Activated CD4-positive, alpha-beta memory T cell treated with anti-CD3 and anti-CD28 coated beads, Interleukin-2, amount 10 ng/mL, durations not matched to agents 7 days and 5 days (primary cell): ENCODE measurements at regions not wholly inside any gene's neighbourhood (a gene's known extent, or its start where the extent isn't known, plus 50 kb on each side); places are given as distances from the start of the nearest gene placed in this dataset.
"Not testable (repeated sequence)": the region's sequence is repeated elsewhere in the genome, so short reads cannot be mapped to it uniquely, and the experiment has no call there.

Source experiments
- CTCF ChIA-PET: fragments of 350-600 bp; sonication (Branson Sonifier 250); formaldehyde crosslinking; loops from one replicate; lab custom pipeline; 2021; ENCODE audit warnings: antibody characterized with exemption, inconsistent platforms; lab: Charles Lee
- POLR2A ChIA-PET: fragments of 350-600 bp; sonication (Branson Sonifier 250); formaldehyde crosslinking; loops from one replicate; lab custom pipeline; 2021; ENCODE audit warnings: antibody characterized with exemption; lab: Charles Lee
- DNase-seq: peaks from one replicate; pipeline ENCODE4 v3.0.0-alpha.2; 2020
- H3K27ac Mint-ChIP-seq: one replicate; pipeline ENCODE4 v1.8.0; 2021; ENCODE audit warnings: mild to moderate bottlenecking, mixed read lengths
- H3K27me3 Mint-ChIP-seq: one replicate; pipeline ENCODE4 v1.8.0; 2021; ENCODE audit warnings: mixed read lengths
- H3K36me3 Mint-ChIP-seq: one replicate; pipeline ENCODE4 v1.8.0; 2021; ENCODE audit warnings: low read depth, mixed read lengths
- H3K4me1 Mint-ChIP-seq: one replicate; pipeline ENCODE4 v1.8.0; 2021; ENCODE audit warnings: mixed read lengths
- H3K4me3 Mint-ChIP-seq: one replicate; pipeline ENCODE4 v1.8.0; 2021; ENCODE audit warnings: mild to moderate bottlenecking, mixed read lengths
- H3K9me3 Mint-ChIP-seq: one replicate; pipeline ENCODE4 v1.8.0; 2021; ENCODE audit warnings: mixed read lengths

DNA sequence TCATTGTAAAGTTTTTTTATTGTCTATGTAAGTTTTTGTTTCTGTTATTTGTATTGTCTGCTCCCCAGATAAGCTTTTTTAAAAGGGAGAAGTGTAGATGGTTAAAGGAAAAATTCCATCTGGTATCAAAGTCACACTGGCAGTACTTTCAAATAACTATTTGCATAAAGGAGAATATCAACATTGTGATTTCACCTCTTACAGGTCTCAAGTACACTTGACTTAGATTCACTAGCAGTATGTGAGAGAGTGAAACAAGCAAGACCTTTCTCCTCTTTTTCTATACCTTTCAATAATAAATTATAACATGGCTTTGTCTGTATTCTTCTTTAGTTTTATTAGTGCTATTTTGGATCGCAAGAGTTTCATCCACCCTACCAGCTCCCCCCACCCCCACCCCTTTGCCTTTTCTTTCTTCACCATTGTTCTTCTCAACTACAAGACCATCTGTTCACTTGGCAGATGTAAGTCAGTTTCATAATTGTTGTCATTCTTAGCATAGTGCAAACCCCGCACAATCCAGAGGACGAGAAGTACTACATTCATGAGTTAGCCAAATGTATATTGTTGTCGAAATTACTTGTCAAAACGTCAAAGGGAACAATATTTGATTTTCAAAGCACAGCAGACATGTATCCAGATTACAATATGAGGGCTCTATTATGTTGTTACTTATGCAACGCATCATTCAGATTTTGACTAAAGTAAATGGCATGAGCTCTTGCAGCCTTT, 602.7 kb upstream of the FLRT2 start:
- ChIA-PET POLR2A (no interaction called here), CTCF (no interaction called here)
- DNase-seq, result no peak
- H3K27me3 Mint-ChIP-seq, result no peaks in the 10 kb centered on the region
- no peaks in the 10 kb centered on the region for H3K4me1 Mint-ChIP-seq
- no peaks in the 10 kb centered on the region for H3K36me3 Mint-ChIP-seq
- H3K27ac Mint-ChIP-seq, result no peak overlapping the region
- H3K9me3 Mint-ChIP-seq, result peaks cover 11% of the 10 kb centered on the region
- no peak overlapping the region for H3K4me3 Mint-ChIP-seq

DNA sequence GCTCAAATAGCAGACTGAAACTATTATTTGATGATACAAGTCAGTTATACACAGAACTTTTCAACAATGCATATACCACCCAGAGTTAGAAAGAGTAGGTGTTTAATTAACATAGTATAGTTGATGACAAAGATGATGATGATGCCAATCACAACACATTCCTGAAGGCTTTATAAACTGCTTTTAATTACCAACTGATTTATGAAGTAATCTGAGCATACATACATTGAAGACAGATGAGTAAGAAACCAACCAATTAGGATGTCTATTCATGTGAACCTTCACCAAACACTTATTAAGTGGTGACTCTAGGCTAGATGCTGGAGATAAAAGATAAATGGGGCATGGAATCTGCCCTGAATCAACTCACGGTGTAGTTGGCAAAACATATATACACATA, 600.9 kb upstream of the FLRT2 start:
- Mint-ChIP-seq H3K9me3 (peaks cover 10% of the 10 kb centered on the region), H3K27me3 (no peaks in the 10 kb centered on the region), H3K4me1 (no peaks in the 10 kb centered on the region), H3K36me3 (no peaks in the 10 kb centered on the region), H3K4me3 (no peak overlapping the region), H3K27ac (no peak overlapping the region)
- POLR2A ChIA-PET, result no interaction called here
- CTCF ChIA-PET, result no interaction called here
- no peak for DNase-seq

DNA sequence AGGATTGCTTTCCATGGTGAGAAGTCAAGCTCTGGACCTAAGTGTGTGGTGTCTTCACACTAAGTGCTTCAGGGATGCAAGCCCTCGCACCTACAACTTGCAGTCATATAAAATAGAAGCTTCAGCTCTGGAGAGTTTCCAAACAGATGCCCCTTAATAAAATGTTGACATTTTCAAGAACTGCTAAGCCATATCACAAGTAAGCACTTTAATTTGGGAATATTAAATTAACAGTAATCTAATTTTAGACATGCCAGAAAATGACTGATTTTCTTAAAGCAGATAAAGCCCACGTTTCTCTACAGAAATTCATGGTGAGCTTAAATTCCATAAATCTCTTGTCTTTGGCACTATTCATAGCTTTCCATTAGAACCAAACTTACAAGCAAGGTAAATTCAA, 600.1 kb upstream of the FLRT2 start:
- no peaks in the 10 kb centered on the region for H3K36me3 Mint-ChIP-seq
- H3K9me3 Mint-ChIP-seq, result peaks cover 7% of the 10 kb centered on the region
- H3K27me3 Mint-ChIP-seq, result no peaks in the 10 kb centered on the region
- POLR2A ChIA-PET, result no interaction called here
- CTCF ChIA-PET, result no interaction called here
- no peak for DNase-seq
- H3K4me3 Mint-ChIP-seq, result no peak overlapping the region
- H3K27ac Mint-ChIP-seq, result no peak overlapping the region
- H3K4me1 Mint-ChIP-seq, result no peaks in the 10 kb centered on the region

DNA sequence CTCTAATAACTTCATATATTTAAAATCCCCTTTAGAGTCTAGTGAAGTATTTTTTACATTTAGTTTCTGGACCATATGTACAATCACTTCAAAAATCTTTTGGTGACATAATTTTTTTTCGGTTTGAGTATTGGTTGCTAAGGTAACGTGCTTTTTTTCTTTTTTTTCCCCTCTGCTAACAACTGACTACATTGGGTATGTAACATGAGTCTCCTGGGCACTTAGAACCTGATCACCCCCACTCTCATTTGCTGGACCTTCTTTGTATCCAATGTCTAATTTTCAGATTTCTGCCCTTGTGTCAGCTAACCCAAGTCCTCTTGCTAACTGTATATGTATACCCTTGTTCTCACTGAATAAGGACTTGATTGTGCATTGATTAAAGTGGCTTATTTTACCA, 592.9 kb upstream of the FLRT2 start:
- no peak for DNase-seq
- H3K4me1 Mint-ChIP-seq, result no peaks in the 10 kb centered on the region
- H3K27me3 Mint-ChIP-seq, result no peaks in the 10 kb centered on the region
- ChIA-PET POLR2A (no interaction called here), CTCF (no interaction called here)
- H3K4me3 Mint-ChIP-seq, result no peak overlapping the region
- H3K9me3 Mint-ChIP-seq, result peaks cover 13% of the 10 kb centered on the region
- H3K27ac Mint-ChIP-seq, result no peak overlapping the region
- H3K36me3 Mint-ChIP-seq, result no peaks in the 10 kb centered on the region

DNA sequence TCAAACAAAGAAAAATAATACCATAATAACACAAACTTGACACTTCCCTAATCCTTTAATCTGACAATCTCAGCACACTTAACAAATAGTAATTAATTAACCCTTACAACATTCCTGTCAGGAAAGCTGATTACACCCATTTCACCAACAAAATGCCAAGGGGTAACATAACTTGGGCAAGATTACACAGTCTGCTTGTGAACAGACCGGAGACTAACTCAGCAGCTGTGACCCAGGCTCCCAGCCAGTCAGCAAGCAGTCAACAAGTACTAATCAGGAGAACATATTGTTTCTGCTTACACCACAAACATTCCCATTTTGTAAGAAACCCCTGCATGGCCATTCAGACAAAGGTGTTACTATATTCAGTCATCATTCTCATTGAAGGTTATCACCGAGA, 592.5 kb upstream of the FLRT2 start:
- no peak overlapping the region for H3K4me3 Mint-ChIP-seq
- POLR2A ChIA-PET, result no interaction called here
- H3K27ac Mint-ChIP-seq, result no peak overlapping the region
- peaks cover 9% of the 10 kb centered on the region for H3K9me3 Mint-ChIP-seq
- H3K4me1 Mint-ChIP-seq, result no peaks in the 10 kb centered on the region
- no peaks in the 10 kb centered on the region for H3K27me3 Mint-ChIP-seq
- CTCF ChIA-PET, result no interaction called here
- no peak for DNase-seq
- no peaks in the 10 kb centered on the region for H3K36me3 Mint-ChIP-seq

DNA sequence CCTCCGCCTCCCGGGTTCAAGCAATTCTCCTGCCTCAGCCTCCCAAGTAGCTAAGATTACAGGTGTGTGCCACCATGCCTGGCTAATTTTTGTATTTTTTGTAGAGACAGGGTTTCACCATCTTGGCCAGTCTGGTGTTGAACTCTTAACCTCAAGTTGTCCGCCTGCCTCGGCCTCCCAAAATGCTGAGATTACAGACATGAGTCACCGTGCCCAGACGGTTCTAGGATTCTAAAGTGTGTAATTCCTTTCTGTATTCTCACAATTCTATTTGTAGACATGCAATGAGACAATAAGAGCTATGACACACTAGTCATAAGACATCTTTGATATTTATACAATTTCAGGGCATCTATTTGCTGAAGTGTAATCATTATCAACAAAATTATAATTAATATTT, 585.0 kb upstream of the FLRT2 start:
- DNase-seq, H3K36me3 Mint-ChIP-seq, H3K9me3 Mint-ChIP-seq, H3K27ac Mint-ChIP-seq, POLR2A ChIA-PET, H3K4me1 Mint-ChIP-seq, H3K4me3 Mint-ChIP-seq, CTCF ChIA-PET, H3K27me3 Mint-ChIP-seq: not testable (repeated sequence)

DNA sequence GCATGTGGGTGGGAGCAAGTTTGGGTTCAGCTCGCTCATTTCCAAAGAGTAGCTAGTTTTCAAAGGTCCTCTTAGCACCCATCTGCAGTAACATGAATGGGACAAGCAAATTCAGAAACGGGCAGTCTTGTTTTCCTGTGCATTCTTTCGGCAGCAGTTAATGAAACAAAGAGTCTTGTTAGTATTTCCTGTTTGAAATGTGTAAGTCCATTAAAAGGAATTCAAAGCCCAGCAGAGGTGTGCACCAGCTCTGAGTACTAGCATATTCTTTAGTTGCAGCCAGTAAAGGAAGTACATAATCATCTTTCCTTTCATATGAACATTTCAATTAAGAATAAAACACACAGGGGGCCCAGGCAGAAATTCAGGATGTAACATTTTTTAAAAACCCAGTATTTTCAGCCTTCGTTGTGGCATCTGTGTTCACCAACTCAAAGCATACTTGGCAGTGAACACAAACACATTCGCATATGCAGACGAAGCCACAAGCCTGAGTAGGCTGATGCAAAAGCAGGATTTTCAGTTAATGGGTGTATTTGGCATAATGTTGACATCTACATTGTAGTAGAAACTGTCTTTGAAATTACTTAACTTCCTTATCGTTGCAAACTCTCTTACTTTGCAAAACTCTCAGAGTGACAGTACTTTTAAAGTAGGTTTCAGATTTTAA, 570.0 kb upstream of the FLRT2 start:
- no peak overlapping the region for H3K27ac Mint-ChIP-seq
- H3K36me3 Mint-ChIP-seq, result no peaks in the 10 kb centered on the region
- DNase-seq, result no peak
- H3K9me3 Mint-ChIP-seq, result peaks cover 17% of the 10 kb centered on the region
- ChIA-PET CTCF (no interaction called here), POLR2A (no interaction called here)
- H3K4me3 Mint-ChIP-seq, result no peak overlapping the region
- H3K4me1 Mint-ChIP-seq, result no peaks in the 10 kb centered on the region
- H3K27me3 Mint-ChIP-seq, result no peaks in the 10 kb centered on the region

DNA sequence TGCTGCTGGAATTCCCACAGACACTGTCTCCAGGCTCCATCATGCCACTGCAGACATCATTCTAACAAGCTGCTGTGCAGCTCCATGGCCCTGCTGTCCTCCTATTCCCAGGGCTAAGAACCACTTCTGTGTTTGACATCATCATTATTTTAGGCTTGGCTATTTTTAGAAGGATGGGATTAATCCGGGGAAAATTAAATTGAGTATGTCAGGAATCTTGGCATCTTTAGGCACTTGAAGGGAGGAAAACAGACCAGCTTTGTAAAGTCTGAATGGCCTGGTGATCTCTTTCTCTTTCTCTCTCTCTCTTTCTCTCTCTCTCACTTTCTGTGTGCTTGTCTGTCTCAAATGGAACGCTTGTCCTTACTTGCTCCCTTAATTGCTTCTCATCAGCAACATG, 568.3 kb upstream of the FLRT2 start:
- Mint-ChIP-seq H3K9me3 (peaks cover 14% of the 10 kb centered on the region), H3K36me3 (no peaks in the 10 kb centered on the region), H3K4me1 (no peaks in the 10 kb centered on the region), H3K27me3 (no peaks in the 10 kb centered on the region), H3K27ac (no peak overlapping the region), H3K4me3 (no peak overlapping the region)
- no peak for DNase-seq
- ChIA-PET CTCF (no interaction called here), POLR2A (no interaction called here)

DNA sequence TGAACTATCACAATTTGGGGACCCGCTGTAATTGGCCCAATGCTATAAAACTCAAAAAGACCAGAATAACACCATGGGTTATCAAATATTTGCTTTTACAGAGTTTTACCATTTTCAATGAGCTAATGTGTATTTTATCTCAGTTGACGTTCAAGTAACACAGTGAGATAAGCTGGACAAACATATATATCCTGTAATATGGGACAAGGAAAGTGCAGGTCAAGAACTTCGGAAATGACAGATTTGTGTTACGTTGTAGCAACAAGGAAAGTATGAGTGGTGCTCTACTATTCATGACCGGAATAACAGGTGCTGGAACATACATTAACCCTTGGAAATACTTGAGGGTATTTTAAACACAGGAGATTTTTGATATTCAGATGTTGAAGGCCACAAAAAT, 566.4 kb upstream of the FLRT2 start:
- H3K4me1 Mint-ChIP-seq, result no peaks in the 10 kb centered on the region
- POLR2A ChIA-PET, result no interaction called here
- CTCF ChIA-PET, result interaction anchor here (1.6 kb wide), 1 partner anchor 12 kb away, joined by 3 read pairs; no protein-coding TSS in a partner anchor
- H3K4me3 Mint-ChIP-seq, result no peak overlapping the region
- H3K27me3 Mint-ChIP-seq, result no peaks in the 10 kb centered on the region
- peaks cover 12% of the 10 kb centered on the region for H3K9me3 Mint-ChIP-seq
- no peak overlapping the region for H3K27ac Mint-ChIP-seq
- H3K36me3 Mint-ChIP-seq, result no peaks in the 10 kb centered on the region
- no peak for DNase-seq

DNA sequence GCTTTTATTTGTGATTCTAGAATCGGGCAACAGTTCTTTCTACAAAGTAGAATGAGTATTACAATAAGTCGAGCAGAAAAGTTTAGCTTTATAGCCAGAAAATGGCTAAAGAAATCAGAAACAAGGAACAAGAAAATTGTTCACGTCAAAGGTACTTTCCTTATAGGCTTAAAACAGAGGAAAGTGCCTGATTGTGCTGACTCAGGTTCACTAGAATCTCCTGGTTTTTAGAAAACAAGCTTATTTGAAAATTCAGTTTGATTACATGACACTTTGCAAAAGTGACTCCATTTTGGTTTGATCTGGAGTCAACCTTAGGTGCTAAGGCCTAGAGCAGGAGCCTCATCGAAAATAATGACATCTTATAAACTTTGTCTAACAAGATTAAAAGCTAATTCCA, 564.7 kb upstream of the FLRT2 start:
- H3K4me1 Mint-ChIP-seq, result no peaks in the 10 kb centered on the region
- ChIA-PET POLR2A (no interaction called here), CTCF (interaction anchor here (1.6 kb wide), 1 partner anchor 10 kb away, joined by 3 read pairs; no protein-coding TSS in a partner anchor)
- DNase-seq, result no peak
- H3K36me3 Mint-ChIP-seq, result no peaks in the 10 kb centered on the region
- H3K27ac Mint-ChIP-seq, result no peak overlapping the region
- H3K27me3 Mint-ChIP-seq, result no peaks in the 10 kb centered on the region
- no peak overlapping the region for H3K4me3 Mint-ChIP-seq
- peaks cover 12% of the 10 kb centered on the region for H3K9me3 Mint-ChIP-seq

DNA sequence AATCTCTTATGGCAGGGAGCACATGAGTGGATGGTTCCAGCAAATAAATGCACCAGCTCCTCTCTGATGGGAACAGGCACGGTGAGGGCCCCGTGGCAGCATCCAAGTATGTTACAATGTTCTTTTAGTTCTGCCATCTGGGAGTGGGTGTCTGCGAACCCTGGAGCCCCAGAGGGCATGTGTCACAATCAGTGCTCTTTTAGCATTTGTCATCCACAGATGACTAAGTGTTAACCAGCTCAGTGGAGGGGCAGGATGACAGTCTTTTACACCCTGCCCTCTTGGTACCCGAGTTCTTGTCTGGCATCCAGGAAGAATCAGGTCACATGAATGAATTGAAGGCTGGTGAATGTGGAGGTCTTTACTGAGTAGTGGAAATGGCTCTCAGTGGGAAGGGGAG, 560.4 kb upstream of the FLRT2 start:
- H3K4me3 Mint-ChIP-seq, result no peak overlapping the region
- no peaks in the 10 kb centered on the region for H3K4me1 Mint-ChIP-seq
- CTCF ChIA-PET, result no interaction called here
- H3K9me3 Mint-ChIP-seq, result peaks cover 12% of the 10 kb centered on the region
- no peaks in the 10 kb centered on the region for H3K36me3 Mint-ChIP-seq
- no peaks in the 10 kb centered on the region for H3K27me3 Mint-ChIP-seq
- POLR2A ChIA-PET, result no interaction called here
- no peak for DNase-seq
- H3K27ac Mint-ChIP-seq, result no peak overlapping the region

DNA sequence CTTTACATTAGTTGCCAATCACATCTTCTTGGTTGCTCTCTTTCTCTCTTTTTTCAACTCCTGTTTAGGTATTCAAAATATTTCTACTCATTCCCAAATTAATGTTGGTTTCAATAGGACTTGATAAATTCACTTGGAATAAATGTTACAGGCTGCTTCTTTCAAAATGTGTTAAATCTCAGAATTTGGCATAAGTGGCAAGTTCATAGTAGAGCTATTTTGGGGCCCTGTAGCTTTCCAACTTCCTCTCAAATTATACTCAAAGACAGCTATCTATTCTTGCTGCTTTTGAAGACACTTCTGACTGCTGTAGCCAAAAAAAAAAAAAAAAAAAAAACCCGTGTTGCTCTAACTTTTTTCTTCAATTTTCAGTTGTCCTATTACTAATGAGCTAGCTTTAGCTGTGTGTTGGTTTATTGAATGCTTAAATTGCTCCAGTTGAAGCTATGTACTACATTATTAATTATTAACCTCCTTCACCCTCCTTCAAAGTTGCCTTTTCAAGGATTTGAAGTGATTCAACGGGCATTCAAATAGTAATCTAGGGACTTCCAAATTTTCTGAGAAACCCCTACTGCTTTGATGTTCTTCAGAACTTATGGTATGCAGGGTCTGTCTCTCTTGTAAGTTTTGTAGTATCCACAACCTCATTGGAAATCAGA, 554.6 kb upstream of the FLRT2 start:
- CTCF ChIA-PET, result interaction anchor here (0.9 kb wide), 1 partner anchor 11 kb away, joined by 3 read pairs; no protein-coding TSS in a partner anchor
- POLR2A ChIA-PET, result no interaction called here
- Mint-ChIP-seq H3K4me1 (no peaks in the 10 kb centered on the region), H3K36me3 (no peaks in the 10 kb centered on the region), H3K4me3 (no peak overlapping the region), H3K27ac (no peak overlapping the region), H3K27me3 (no peaks in the 10 kb centered on the region), H3K9me3 (peaks cover 13% of the 10 kb centered on the region)
- DNase-seq, result no peak

DNA sequence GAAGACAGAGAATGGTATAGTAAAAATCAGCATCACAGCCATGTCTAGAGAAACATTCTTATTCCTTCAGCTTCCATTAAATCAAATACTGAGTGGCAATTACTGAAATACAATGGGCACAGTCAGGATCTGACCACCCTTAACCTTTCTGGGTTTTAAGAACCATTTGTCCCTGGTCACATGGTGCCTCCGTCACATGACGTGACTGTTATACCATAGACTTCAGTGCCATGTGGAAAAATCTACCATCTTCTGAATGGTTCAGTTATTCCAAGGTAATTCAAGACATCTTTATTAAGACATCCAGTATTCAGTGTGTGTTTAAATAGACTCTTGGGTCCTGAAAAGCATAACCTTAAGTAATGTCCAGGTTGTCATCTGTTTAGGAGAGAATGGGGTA, 553.1 kb upstream of the FLRT2 start:
- H3K27ac Mint-ChIP-seq, result no peak overlapping the region
- H3K27me3 Mint-ChIP-seq, result no peaks in the 10 kb centered on the region
- ChIA-PET POLR2A (no interaction called here), CTCF (no interaction called here)
- H3K9me3 Mint-ChIP-seq, result peaks cover 13% of the 10 kb centered on the region
- H3K4me3 Mint-ChIP-seq, result no peak overlapping the region
- H3K36me3 Mint-ChIP-seq, result no peaks in the 10 kb centered on the region
- DNase-seq, result no peak
- H3K4me1 Mint-ChIP-seq, result no peaks in the 10 kb centered on the region
